ENCODE measurements at regions not wholly inside any gene's neighbourhood (a gene's known extent, or its start where the extent isn't known, plus 50 kb on each side); places are given as distances from the start of the nearest gene placed in this dataset.

GRCh38 chr4:122326908-122327307 lies 51.9 kb upstream of the ADAD1 start:
- TF ChIP-seq, protein P1, sequence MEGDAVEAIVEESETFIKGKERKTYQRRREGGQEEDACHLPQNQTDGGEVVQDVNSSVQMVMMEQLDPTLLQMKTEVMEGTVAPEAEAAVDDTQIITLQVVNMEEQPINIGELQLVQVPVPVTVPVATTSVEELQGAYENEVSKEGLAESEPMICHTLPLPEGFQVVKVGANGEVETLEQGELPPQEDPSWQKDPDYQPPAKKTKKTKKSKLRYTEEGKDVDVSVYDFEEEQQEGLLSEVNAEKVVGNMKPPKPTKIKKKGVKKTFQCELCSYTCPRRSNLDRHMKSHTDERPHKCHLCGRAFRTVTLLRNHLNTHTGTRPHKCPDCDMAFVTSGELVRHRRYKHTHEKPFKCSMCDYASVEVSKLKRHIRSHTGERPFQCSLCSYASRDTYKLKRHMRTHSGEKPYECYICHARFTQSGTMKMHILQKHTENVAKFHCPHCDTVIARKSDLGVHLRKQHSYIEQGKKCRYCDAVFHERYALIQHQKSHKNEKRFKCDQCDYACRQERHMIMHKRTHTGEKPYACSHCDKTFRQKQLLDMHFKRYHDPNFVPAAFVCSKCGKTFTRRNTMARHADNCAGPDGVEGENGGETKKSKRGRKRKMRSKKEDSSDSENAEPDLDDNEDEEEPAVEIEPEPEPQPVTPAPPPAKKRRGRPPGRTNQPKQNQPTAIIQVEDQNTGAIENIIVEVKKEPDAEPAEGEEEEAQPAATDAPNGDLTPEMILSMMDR (IDR thresholded peaks at IDR 0.05): no peak
- TF ChIP-seq POLR2A (IDR thresholded peaks at IDR 0.05) (no peak), POLR2AphosphoS5 (IDR thresholded peaks at IDR 0.05) (no peak)

Data from gastroesophageal sphincter (tissue), 3 donors.